GM19324 (cell line): ENCODE measurements at regions not wholly inside any gene's neighbourhood (a gene's known extent, or its start where the extent isn't known, plus 50 kb on each side); places are given as distances from the start of the nearest gene placed in this dataset.

Source experiments
- ATAC-seq: cut with Tn5 transposase; IDR thresholded peaks from one replicate; pipeline ENCODE4 v1.9.1; 2021; ENCODE audit warnings: mild to moderate bottlenecking, moderate library complexity; ENCODE audit not compliant: unreplicated experiment, low FRiP score

DNA sequence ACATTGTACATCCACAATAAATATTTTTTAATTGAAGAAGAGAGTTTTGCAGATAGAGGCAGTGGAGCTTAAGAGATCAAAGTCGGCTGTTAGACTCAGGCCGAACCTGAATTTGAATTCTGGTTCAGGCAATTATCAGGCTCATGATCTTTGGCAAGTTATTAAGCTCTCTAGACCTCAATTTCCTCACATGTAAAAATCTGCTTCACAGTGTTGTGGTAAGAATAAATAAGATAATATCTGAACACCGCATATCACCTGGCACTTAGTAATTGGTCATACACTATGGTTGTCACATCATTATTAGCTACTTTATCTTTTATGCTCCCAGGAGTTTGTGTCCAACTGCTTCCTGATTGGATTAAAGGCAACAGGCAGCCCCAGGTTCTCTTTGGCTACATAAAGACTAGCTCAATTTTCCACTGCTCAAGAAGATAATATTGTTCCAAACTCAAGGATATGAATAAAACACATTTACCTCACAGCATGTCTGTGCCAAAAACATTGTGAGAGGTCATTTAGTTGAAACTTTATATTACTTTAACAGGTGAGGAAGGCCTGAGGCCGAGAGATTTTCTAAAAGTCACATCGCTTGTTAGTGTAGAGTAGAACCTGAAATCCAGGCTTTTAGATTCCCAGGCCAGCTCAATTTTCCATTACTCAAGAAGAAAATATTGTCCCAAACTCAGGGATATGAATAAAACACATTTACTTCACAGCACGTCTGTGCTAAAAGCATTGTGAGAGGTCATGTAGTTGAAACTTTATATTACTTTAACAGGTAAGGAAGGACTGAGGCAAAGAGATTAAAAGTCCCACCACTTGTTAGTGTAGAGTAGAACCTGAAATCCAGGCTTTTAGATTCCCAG lies 289.2 kb upstream of the PTGER4 start:
- no peak for ATAC-seq

DNA sequence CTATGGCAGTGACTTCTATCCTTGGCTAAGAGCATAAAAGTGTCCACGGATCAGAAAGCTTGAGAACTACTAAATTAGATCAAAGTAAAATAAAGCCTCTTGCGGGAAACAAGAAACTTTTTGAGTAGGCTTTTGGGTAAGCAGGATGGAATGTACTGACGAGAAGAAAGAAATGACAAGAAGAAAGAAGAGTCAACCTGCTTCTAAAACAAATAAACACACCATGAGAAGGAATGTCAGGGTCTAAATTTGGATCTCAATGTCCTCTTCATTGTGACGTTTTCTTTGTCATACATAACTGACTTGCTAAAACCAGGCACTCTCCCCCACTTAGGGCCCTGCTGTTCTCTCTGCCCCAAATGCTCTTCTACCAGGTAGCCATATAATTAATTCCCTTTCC lies 290.1 kb upstream of the PTGER4 start:
- no peak for ATAC-seq

DNA sequence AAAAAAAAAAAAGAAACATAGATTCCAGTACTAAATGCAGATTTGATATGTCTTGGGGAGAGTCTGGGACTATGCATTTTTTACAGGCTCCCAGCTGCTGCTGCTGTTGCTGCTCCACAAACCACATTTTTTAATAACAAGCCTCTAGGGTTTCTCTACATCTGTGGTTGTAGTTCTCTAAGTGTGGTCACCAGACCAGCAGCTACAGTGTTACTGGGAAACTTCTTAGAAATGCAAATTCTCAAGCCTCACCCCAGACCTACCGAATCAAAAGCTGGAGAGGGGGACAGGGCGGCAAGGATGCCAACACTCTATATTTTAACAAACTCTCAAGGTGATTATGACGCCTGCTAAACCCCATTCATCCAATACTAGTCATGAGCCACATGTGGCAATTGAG lies 293.4 kb upstream of the PTGER4 start:
- ATAC-seq, result peak; percentile 85

DNA sequence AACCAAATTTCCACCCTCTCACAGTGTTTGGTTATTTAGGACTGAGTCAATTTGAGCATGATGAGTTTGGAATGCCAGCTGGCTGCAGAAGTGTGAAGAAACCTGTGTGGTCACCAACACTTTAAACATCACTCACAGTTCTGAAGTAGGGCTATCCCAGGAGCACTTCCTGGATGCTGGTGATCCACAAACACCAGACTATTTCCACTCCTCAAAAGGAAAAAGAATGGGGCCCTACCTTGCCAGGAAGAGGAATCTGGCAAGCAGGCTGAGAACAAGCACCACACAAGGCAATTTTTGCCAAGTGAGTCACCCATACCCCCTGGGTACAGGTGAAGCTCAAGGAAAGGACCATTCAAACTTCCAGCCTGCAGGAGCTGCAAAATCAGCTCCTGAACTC lies 294.2 kb upstream of the PTGER4 start:
- no peak for ATAC-seq

DNA sequence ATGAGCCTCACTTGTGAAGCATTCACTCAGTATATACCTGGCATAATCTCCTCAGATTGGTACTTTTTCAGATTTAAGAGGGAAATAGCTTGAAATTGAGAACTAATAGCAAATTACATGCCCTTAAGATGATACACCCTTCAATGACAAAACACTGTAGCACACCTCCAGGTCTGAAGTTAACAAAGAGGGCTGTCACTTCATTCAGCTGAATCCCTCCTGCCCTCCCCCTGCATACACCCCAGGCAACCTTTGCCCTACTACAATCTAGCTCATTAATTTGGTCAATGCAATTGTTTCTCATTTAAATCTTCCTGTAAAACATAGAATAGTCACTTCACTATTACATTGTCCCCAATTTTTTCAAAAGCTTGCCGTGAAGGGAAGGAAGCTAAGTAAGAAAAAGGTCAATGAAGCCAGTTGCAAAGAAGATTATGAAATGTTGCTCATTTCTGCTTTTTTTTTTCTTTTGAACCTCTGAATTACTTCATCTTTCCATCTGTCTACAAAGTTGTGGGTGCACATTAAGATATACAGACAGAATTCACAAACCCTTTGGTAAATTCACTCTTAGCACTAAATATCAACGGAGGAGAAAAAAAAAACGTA lies 294.8 kb upstream of the PTGER4 start:
- ATAC-seq, result no peak

DNA sequence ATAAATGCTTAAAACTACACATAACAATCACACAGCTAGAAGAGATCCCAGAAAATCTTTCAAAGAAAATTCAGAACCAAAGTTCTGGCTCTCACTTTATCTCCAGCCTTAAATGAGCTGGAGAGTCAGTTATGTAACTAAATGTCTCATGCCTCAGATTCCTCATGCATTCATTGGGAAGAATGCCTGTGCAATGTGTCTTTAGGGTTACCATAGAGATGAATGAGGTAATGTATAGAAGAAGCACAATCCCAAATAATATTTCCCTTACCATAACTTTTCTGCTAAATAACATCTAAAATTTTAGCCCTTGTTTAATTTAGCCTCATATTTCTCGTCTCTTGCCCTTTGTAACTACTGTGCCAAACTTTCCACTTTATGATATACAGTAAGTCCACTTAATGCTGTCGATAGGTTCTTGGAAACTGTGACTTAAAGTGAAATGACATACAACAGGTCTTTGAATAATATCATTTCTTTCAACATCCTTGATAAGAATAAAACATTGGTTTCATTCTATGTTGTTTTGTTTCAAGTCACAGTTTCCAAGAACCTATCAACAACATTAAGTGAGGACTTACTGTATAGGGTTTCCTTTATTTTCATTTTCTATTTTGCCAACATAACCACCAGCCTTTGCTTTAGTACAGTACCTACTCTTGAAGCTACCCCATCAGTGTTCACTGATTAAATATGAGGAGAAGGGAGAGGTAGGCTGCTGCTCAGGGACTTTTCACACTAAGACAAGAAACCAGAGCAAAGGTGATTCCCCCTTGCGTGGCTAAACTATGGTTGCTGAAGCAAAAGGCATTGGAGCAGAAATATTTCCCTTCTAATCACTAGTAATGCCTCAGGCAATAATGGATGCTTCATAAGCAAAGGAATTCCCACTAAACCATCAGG lies 295.7 kb upstream of the PTGER4 start:
- no peak for ATAC-seq

DNA sequence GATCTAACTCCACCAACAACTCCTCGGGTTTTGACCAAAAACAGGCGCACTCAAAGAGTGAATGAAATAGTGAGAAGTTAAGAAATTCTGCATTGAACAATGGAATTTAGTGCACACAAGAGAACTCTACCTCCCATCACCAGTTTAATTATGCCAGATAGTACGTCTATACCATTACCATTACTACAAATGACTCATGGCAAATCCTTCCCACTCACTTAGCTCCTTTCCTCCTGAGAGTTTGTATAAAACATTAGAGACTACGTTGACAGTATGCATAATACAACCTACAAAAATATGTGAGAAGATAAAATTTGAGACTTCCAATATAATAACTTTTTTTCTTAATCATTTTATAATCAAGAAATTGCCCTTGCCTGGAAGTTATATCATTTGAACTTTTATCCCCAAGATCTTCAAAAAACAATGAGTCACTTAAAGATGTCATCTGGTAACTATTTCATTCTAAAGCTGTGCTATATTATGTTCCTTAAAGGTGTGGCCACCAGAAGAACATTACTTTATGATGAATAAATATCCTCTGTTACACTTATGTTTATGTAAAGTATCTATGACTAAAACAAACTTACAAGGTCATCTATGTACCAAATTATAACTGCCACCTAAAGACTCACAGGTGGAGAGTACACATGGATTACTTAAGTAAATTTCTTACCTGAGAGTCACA lies 297.9 kb upstream of the PTGER4 start:
- no peak for ATAC-seq

DNA sequence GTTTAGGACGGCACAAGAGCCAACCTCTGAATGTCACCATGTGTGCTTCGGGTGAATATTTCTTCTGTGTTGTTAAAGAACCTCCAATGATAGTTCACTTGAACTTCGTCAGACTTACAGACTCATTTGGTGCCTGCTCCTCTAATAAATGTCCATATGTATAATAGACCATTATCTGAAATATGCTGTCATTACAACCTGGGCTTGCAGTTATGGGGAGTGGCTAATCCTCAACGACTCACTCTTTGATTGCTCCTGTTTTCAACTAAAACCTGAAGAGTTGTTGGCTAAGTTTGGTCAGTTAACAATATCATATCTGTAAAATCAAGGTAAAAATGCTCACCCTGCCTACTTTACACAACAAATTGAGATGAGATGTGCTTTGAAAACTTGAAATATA lies 298.7 kb upstream of the PTGER4 start:
- ATAC-seq, result no peak

DNA sequence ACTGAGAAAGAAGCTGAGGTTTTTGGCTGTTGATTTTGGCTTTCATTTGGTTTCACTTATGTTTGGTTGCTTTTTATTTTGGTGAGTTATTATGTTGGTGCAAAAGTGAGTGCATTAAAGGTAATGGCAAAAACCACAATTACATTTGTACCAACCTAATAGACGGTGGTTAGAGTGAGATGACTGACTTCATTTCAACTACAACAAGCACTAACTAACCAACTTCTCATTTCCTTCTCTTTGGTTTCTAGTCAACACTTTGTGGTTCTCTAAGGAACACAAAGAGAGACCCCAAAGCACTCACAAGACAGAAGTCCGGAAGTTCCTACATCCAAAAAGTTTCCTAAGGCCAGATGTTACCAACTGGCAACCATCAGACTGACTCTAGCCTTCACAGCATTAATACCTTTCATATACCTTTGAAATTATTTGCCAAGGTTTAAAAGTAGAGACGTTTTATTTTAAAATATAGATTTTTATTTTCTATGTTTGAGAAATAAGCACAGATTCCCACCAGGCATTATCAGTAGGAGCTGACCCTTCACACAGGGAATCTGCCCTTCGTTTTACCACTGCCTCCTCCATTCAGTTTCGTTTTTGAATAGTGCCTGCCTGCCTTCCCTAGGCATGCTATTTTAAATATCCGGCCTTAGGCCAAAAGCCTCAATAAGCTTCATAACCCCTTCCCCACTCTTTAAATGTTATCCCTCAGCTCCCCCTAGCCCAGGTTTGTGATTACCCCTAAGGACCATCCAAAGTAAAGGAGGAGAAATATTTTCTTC lies 301.1 kb upstream of the PTGER4 start:
- ATAC-seq, result peak; percentile 54

DNA sequence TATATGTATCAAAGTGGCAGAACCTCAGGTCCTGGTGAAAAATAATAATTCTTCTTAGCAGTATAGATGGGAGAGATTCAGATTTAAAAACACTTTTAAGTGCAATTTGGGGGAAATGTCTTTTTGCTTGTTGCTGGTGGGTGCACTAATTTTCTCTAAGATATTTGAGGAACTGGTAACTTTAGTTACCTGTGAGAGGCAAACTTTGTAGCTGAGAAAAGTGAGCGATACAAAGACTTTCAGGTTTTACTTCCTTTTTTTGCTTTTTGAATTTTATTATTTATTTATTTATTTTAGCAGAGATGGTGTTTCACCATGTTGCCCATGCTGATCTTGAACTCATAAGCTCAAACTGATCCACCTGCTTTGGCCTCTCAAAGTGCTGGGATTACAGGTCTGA lies 303.1 kb upstream of the PTGER4 start:
- ATAC-seq, result peak; percentile 62

DNA sequence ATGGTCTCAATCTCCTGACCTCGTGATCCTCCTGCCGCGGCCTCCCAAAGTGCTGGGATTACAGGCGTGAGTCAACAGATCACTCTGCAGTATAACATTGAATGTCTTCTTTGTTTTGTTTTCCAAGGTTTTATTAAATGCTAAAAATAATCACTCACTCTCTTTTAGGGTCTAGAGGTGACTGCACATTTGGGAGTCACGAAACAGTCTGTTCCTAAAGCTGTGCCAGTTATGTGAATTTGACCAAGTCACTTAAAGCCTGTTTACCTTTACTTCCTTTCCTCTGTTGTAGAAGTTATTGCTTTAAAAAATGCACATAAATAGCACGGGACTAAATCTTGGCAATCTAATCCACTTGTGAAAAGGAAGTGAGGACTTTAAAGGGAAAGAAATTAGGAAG lies 304.9 kb upstream of the PTGER4 start:
- ATAC-seq, result no peak

DNA sequence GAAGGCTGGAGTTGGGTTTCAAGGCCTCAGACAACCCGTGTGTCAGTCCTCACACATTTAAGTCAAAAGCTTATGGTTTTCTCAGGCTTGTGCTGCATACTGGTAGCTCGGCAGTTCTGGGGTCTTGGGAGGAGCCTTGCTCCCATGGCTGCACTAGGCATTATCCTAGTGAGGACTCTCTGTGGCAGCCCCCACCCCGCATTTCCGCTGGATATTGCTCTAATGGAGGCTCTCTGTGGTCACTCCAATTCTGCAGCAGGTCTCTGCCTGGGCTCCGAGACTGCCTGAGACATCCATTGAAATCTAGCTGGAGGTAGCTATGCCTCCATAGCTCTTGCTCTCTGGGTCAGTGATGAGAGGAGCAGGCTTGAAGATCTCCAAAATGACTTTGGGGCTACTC lies 311.5 kb upstream of the PTGER4 start:
- ATAC-seq, result no peak

DNA sequence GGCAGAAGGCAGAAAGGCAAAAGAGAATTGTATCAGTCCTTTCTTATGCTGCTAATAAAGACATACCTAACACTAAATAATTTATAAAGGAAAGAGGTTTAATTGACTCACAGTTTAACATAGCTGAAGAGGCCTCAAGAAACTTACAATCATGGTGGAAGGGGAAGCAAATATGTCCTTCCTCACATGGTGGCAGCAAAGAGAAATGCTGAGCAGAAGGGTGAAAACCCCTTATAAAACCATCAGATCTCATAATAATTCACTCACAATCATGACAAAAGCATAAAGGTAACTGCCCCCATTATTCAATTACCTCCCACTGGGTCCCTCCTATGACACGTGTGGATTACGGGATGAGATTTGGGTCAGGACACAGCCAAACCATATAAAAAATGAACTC lies 312.5 kb upstream of the PTGER4 start:
- ATAC-seq, result no peak

DNA sequence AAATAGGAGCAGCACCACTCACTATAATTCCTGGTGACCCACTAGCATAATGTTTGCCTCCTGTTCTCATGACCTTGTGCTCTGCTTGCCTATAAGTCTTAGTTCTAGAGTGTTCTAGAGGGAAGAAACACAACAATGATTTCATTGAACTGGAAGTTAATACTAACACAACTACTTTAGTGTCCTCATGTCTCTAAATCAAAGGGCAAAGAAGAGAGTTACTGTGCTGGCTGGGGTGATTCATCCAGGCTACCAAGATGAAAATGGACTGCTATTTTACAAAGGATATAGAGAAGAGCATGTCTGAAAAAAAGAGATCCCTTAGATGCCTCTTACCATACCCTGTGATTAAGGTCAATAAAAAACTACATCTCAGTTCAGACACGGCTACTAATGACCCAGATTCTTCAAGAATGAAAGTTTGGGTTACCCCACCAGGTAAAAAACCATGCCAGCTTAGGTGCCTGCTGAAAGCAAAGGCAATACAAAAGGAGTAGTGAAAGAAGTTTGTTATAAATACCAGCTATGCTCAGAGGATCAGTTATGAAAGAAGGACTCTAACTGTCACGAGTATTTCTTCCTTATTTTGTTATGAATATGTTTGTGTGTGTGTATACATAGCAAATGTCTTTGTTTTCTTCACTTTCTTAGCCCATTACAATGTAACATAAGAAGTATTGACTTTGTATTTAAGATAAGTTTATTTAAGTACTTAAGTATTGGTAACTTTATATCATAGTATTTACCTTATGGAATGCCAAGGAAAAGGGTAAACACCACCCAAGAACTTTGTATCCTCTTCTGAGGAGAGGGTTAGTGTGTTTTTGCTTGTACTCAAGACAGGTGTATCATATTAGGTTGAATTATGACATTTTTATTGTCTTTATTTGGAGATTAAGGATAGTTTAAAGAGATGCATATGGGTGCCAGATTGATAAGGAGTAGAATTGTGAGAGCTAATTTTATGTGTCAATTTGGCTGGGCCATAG lies 314.1 kb upstream of the PTGER4 start:
- ATAC-seq, result peak; percentile 78

DNA sequence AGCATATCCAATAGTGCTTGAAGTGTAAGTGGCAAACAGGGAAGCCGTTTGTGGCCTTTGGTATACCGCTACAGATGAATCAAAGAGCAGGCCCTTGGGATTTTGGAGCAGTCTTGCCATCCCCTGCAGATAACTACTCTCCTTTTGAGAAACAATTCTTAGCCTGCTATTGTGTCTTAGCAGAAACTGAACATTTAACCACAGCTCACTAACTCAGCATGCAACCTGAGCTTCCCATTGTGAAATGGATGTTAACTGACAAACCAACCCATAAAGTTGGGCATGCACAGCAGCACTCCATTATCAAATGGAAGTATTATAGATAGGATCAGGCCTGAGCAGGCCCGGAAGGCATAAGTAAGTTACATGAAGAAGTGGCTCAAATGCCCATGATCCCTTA lies 315.3 kb upstream of the PTGER4 start:
- no peak for ATAC-seq

DNA sequence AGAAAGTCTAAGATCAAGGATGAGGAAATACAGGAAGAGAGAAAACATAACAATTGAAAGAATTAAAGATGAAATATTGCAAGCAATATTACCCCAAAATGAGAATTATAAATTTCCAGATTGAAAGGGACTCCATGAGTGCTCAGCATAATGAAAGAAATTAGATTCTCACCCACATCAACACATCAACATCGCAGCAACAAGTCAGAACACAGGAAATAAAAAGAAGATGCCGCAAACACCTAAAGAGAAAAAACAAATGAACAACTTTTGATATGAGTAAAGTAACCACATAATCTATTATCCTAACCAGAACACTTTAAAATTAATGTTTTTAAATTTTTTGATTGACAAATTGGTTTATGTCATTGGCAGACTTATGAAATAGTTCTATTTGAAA lies 318.3 kb upstream of the PTGER4 start:
- ATAC-seq, result no peak

DNA sequence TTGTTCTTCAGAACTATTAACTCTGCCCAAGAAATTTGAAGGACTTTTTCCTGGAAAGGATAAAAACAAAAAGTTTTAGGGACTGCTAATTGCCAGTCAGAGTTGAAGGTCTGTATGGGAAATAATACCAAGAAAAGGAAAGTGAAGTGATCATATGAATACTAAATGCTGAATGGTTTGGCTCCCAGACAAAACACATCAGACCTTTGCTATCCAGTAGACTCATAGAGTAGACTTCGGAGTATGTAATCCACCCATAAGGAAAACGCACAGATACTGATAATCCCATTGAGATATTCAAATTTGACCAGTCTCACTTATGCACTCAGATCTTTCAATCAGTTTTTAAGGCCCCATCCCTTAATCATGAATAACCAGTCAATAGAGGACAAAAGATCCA lies 319.0 kb upstream of the PTGER4 start:
- ATAC-seq, result no peak

DNA sequence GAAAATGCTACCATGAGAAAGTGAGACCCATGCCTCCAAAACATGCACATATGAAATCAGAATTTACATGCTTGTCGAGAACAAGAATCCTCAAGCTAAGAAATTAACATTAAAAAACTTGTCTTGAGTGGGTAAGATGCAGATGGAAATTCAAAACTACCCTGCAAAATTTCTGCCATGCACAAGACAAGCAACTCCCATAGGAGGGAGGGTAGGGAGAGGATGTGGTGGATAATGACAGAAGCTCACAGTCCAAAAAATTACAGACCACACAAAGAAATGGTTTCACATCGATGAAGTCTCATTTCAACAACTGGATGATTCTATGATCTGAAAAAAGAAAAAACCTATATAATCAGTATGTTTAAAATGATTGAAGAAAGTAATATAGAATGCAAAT lies 319.9 kb upstream of the PTGER4 start:
- no peak for ATAC-seq

DNA sequence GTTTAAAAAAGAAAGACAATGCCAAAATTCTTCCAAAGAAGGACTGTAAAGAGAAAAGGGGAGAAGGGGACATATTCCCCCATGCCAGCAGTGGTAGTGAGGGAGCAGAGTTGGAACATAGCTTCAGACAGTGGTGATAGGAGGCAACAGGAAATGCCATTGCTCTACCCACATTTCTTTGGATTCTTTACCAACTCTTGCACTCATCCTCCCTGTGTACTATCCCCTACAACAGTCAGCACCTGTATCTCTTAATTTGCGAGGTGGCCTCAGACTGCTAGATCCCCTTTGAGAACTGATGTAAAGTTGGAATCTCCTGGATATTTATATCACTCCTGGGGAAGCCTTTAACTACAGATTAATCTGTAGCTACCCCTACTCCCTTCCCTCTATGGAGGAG lies 320.6 kb upstream of the PTGER4 start:
- ATAC-seq, result no peak
